Panc1 (cell line): ENCODE measurements at regions not wholly inside any gene's neighbourhood (a gene's known extent, or its start where the extent isn't known, plus 50 kb on each side); places are given as distances from the start of the nearest gene placed in this dataset.

Experiments
- ATAC-seq: fragments of 200-7000 bp; cut with Tn5 transposase; 2 replicates; pipeline ENCODE4 v1.9.1; 2020; ENCODE audit warnings: mild to moderate bottlenecking, moderate library complexity
- BruUV-seq: library from RNA; stranded (reverse); fragments of 400-500 nt; replicated peaks from 2 replicates; lab custom pipeline; 2021; lab: Mats Ljungman, UMichigan
- CTCF ChIA-PET: fragments of 300-600 bp; sonication (Branson Sonifier 250); formaldehyde crosslinking; loops from one replicate; lab custom pipeline; 2022; ENCODE audit warnings: antibody characterized with exemption; lab: Charles Lee
- POLR2A ChIA-PET: fragments of 300-600 bp; sonication (Branson Sonifier 250); formaldehyde crosslinking; loops from one replicate; lab custom pipeline; 2022; ENCODE audit warnings: antibody characterized with exemption; lab: Charles Lee
- DNase-seq: peaks from one replicate; pipeline ENCODE4 v3.0.0-alpha.2; 2010; ENCODE audit warnings: low read depth, low spot score
- H3K27ac ChIP-seq: 2 replicates; pipeline ENCODE4 v1.5.1; 2011; ENCODE audit warnings: mild to moderate bottlenecking, low read length, inconsistent platforms
- H3K27me3 ChIP-seq: fragments of 200-500 bp; sonication (Bioruptor generic); 2 replicates; pipeline ENCODE4 v1.6.0; 2014; ENCODE audit warnings: low read length, inconsistent platforms; ENCODE audit not compliant: control insufficient read depth, insufficient read depth
- H3K36me3 ChIP-seq: fragments of 200-500 bp; sonication (Bioruptor generic); 2 replicates; pipeline ENCODE4 v1.5.1; 2014; ENCODE audit warnings: inconsistent platforms, mild to moderate bottlenecking, low read length, moderate library complexity; ENCODE audit not compliant: control insufficient read depth, insufficient read depth
- H3K4me1 ChIP-seq: 2 replicates; pipeline ENCODE4 v1.5.1; 2011; ENCODE audit warnings: inconsistent platforms, mild to moderate bottlenecking, low read length, moderate library complexity; ENCODE audit not compliant: control insufficient read depth, insufficient read depth
- H3K4me3 ChIP-seq, 2 experiments: 2 replicates each; pipeline ENCODE4 v1.5.1; 2011 to 2012; ENCODE audit warnings: low read depth in 2 of 2, low read length in 2 of 2, mild to moderate bottlenecking in 2 of 2, inconsistent platforms in 1 of 2, moderate library complexity in 1 of 2
- H3K9me3 ChIP-seq: fragments of 200-500 bp; sonication (Bioruptor generic); 2 replicates; pipeline ENCODE4 v1.5.1; 2014; ENCODE audit warnings: low read depth, mild to moderate bottlenecking, inconsistent platforms, low read length, moderate library complexity; ENCODE audit not compliant: control insufficient read depth, insufficient read depth
- POLR2AphosphoS5 ChIP-seq: IDR thresholded peaks from 2 replicates; pipeline ENCODE4 v1.6.1; 2012; ENCODE audit warnings: mild to moderate bottlenecking, low read depth, low read length, moderate library complexity
- SIN3A ChIP-seq: IDR thresholded peaks from 2 replicates; pipeline ENCODE4 v1.6.1; 2012; ENCODE audit warnings: low read depth, mild to moderate bottlenecking, low read length, moderate library complexity, borderline replicate concordance; ENCODE audit not compliant: insufficient read depth
- TCF7L2 ChIP-seq: IDR thresholded peaks from 2 replicates; pipeline ENCODE4 v1.6.1; 2011; ENCODE audit warnings: mild to moderate bottlenecking, low read depth, low read length, inconsistent platforms
- in situ Hi-C: cut with HindIII; loops from 2 replicates; pipeline ENCODE4 v1.10.0; 2016; ENCODE audit warnings: low sequenced_read_pairs, low pct_unique_long_range_greater_than_20kb
- intact Hi-C: fragments of 100-400 bp; cut with micrococcal nuclease; formaldehyde crosslinking; loops from one replicate; pipeline ENCODE4 v1.10.0; 2022; ENCODE audit not compliant: unreplicated experiment
- TF ChIP-seq, protein P1 (sequence below): fragments of 450-650 bp; IDR thresholded peaks from 2 replicates; pipeline ENCODE4 v1.5.1; 2017; ENCODE audit warnings: mild to moderate bottlenecking
- TF ChIP-seq, protein P2 (sequence below), 2 experiments: IDR thresholded peaks; 2 replicates each; pipeline ENCODE4 v1.6.1; 2011 to 2012; ENCODE audit warnings: low read depth in 2 of 2, control low read depth in 1 of 2, low read length in 1 of 2, mild to moderate bottlenecking in 1 of 2, moderate library complexity in 1 of 2; ENCODE audit not compliant: insufficient read depth in 1 of 2

DNA sequence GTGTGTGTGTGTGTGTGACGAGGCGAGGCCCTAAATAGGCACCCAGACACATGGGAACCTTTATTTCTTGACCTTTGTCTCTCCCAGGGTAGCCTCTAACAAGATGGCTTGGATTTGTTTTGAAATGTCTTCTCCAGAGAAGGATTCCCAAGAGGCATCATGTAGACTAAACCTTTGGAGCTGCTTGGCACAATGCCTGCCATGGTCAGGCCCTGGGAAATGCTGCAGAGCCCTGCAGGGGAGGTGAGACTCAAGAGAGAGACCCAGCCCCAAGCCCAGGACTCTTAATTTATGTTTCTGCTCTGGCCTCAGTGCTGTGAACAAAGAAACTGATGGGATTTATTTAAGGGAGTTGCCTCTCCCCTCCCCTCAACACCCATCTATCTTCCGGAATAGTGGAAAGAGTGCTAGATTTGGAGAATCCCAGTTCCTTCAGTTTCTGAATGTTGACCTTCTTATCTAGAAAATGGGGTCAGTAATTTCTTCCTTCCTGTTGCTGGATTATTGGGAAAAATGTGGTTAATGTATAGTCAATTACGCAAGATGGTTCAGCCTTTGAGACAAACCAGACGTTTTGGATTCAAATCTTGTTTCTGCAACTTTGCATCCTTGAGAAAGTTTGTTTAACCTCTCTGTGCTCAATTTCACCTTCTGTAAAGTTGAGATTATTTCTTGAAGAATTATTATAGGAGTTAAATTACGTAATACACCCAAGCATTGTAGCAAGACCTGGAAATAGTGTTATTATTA is 434.8 kb downstream of the MAFB start:
- H3K27ac ChIP-seq = no peak overlapping the region
- POLR2A ChIA-PET = no interaction called here
- H3K27me3 ChIP-seq = no peaks in the 10 kb centered on the region
- DNase-seq = no peak
- H3K4me3 ChIP-seq = no peak overlapping the region
- no peak for ATAC-seq
- intact Hi-C loops = no loop called here
- H3K9me3 ChIP-seq = no peaks in the 10 kb centered on the region
- H3K4me1 ChIP-seq = no peaks in the 10 kb centered on the region
- in situ Hi-C loops = no loop called here
- BruUV-seq = no TSS peak
- TF ChIP-seq, protein P1, sequence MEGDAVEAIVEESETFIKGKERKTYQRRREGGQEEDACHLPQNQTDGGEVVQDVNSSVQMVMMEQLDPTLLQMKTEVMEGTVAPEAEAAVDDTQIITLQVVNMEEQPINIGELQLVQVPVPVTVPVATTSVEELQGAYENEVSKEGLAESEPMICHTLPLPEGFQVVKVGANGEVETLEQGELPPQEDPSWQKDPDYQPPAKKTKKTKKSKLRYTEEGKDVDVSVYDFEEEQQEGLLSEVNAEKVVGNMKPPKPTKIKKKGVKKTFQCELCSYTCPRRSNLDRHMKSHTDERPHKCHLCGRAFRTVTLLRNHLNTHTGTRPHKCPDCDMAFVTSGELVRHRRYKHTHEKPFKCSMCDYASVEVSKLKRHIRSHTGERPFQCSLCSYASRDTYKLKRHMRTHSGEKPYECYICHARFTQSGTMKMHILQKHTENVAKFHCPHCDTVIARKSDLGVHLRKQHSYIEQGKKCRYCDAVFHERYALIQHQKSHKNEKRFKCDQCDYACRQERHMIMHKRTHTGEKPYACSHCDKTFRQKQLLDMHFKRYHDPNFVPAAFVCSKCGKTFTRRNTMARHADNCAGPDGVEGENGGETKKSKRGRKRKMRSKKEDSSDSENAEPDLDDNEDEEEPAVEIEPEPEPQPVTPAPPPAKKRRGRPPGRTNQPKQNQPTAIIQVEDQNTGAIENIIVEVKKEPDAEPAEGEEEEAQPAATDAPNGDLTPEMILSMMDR = no peak
- TF ChIP-seq TCF7L2 (no peak), SIN3A (no peak), POLR2AphosphoS5 (no peak)
- CTCF ChIA-PET = no interaction called here
- no peaks in the 10 kb centered on the region for H3K36me3 ChIP-seq

DNA sequence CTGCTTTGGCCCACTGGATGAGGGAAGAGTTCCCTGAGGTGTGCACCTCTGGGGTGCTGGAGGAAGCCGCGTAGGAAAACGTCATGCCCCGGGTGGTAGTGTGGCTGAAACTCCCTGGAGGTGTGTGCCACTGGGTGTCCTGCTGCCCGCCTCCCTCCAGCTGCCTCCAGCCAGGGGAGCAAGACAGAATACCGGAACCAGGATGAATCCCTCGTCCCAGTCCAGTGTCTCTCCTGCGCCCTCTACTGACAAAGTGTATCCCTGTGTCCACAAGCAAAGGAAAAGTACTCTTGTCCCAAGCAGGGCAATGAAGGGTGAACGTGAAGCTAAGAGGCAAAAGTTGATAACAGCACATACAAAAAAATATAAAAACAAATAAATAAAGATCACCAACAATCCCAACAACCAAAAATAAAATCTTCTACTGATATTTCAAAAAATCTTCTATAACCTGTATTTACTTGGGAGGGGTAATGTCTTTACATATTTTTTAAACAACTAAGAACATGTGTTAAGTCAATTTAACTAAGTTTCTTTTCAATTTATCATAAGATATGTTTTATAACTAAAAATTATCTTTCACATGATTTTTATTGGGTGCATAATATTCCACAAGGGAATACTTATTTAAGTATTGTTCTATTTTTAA is 437.6 kb downstream of the MAFB start:
- in situ Hi-C loops (no loop called here), intact Hi-C loops (no loop called here)
- Histone ChIP-seq H3K9me3 (no peaks in the 10 kb centered on the region), H3K27me3 (no peaks in the 10 kb centered on the region), H3K36me3 (no peaks in the 10 kb centered on the region), H3K4me3 (no peak overlapping the region), H3K4me1 (no peaks in the 10 kb centered on the region), H3K27ac (no peak overlapping the region)
- CTCF ChIA-PET = no interaction called here
- POLR2A ChIA-PET = no interaction called here
- BruUV-seq = no TSS peak
- DNase-seq (no peak), ATAC-seq (no peak)
- TF ChIP-seq, protein P1 = peak; percentile 51
- no peak for TF ChIP-seq SIN3A

- Histone ChIP-seq H3K4me3 (no peak overlapping the region), H3K9me3 (no peaks in the 10 kb centered on the region), H3K36me3 (no peaks in the 10 kb centered on the region), H3K27me3 (no peaks in the 10 kb centered on the region), H3K4me1 (no peaks in the 10 kb centered on the region), H3K27ac (no peak overlapping the region)
- DNase-seq (no peak), ATAC-seq (no peak)
- ChIA-PET CTCF (no interaction called here), POLR2A (no interaction called here)
- BruUV-seq = no TSS peak
- TF ChIP-seq SIN3A = no peak
- TF ChIP-seq, protein P2, sequence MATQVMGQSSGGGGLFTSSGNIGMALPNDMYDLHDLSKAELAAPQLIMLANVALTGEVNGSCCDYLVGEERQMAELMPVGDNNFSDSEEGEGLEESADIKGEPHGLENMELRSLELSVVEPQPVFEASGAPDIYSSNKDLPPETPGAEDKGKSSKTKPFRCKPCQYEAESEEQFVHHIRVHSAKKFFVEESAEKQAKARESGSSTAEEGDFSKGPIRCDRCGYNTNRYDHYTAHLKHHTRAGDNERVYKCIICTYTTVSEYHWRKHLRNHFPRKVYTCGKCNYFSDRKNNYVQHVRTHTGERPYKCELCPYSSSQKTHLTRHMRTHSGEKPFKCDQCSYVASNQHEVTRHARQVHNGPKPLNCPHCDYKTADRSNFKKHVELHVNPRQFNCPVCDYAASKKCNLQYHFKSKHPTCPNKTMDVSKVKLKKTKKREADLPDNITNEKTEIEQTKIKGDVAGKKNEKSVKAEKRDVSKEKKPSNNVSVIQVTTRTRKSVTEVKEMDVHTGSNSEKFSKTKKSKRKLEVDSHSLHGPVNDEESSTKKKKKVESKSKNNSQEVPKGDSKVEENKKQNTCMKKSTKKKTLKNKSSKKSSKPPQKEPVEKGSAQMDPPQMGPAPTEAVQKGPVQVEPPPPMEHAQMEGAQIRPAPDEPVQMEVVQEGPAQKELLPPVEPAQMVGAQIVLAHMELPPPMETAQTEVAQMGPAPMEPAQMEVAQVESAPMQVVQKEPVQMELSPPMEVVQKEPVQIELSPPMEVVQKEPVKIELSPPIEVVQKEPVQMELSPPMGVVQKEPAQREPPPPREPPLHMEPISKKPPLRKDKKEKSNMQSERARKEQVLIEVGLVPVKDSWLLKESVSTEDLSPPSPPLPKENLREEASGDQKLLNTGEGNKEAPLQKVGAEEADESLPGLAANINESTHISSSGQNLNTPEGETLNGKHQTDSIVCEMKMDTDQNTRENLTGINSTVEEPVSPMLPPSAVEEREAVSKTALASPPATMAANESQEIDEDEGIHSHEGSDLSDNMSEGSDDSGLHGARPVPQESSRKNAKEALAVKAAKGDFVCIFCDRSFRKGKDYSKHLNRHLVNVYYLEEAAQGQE (IDR thresholded peaks at IDR 0.05; ENCODE audit: insufficient read depth in 1 of 2, low read depth in 2 of 2, low read length in 1 of 2) = no peak
- TF ChIP-seq TCF7L2 = no peak
- TF ChIP-seq, protein P1 = no peak
- TF ChIP-seq POLR2AphosphoS5 = no peak
- in situ Hi-C loops (no loop called here), intact Hi-C loops (no loop called here)
These were observed 439.2 kb downstream of the MAFB start for GRCh38 chr20:40249805-40250204.
